NCI-H2081 (cell line): ENCODE measurements at regions not wholly inside any gene's neighbourhood (a gene's known extent, or its start where the extent isn't known, plus 50 kb on each side); places are given as distances from the start of the nearest gene placed in this dataset.
A peak's percentile ranks its signal among the peaks of the same experiment; 100 is the strongest.
"Not testable (repeated sequence)": the region's sequence is repeated elsewhere in the genome, so short reads cannot be mapped to it uniquely, and the experiment has no call there.

Source experiments
- DNase-seq, 2 experiments: peaks; one replicate each; lab custom pipeline; 2025; lab: John Stamatoyannopoulos, UW

DNA sequence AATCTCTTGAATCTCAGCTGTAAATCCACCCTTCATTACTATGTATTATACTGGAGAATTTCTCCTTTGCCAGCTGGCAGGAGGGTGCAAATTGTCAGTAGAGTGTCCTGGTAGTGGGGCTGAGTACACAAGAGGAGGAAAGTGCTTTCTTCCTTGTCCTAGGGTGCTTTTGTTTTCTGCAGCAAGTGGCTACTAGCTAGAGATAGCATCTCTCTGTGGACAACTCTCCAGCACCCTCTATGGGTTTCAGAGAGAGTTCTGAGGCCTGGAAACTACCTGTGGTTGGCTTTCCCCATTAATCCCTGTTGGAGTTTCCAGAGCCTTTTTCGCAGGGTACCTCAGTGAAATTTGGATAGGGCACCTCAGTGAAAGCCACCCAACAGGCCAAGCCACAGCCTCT, 422.5 kb upstream of the RGS17 start:
- DNase-seq = peak; percentile 17 to 34

DNA sequence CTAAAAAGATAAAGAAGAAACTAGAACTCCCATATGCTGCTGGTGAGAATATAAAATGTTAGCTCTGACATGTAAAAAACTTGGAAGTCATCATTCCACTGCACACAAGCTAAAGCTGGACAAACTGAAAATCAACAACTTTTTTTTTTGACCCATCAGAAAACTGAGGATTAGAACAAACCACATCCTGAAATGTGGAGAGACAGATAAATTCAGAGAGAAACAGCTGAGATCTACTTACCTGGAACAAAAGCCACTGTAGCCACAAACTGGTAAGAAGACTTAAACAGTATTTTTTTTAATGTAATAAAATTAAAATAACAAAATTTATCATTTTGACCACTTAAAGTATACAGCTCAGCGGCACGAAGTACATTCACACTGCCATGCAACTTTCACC, 408.5 kb upstream of the RGS17 start:
- no peak for DNase-seq

DNA sequence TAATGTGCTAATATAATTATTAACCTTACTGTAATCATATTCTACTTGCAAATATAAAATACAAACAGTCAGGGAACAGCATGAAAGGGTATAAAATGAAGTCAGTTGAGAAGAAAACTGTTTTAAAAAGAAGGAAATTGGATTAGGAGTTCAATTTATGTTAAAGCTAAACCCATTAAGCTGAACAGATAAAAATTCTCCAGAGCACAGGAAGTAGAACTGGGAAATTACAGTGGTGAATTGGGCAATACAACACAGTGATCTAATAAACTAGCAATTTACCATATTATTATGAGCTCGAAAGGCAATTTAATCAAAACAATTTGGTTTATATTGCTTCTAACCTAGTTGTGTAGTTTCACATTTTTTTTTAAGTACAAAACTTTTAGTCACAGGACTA, 407.4 kb upstream of the RGS17 start:
- DNase-seq = no peak

DNA sequence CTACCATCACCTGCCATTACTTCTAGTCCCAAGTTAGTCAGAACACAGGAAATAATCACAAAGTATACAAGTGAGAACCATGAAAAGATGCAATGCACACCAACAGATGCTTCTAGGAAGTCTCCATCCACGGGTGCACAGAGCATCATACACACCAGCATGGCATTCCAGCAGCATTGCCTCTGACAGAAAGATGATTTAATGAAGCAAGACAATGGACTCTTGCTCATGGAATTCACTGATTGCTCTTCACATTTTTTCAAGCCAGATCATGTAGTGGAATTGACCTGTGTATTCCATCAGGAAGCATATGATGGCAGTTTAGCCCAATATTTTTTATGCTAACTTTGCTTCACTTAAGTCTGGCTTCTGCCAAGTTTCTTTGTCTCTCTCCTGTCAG, 406.3 kb upstream of the RGS17 start:
- DNase-seq = no peak

DNA sequence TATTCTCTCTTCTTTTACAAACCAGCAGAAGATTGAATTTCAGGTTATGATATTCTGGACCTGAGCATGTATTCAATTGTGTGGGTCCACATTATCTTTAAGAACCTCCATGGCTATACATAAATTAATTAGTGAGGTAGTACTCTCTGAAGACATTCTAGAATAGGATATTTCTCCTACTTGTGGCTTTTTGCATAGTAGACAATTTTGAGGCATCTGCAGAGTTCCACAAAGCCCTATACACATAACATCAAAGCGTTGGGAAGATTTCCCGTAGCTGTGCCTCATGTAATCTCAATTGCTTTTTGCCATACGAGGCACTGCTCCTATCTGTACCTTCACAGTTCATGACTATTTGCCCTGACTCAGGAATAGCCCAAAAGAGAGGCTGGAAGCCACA, 395.4 kb upstream of the RGS17 start:
- no peak for DNase-seq

DNA sequence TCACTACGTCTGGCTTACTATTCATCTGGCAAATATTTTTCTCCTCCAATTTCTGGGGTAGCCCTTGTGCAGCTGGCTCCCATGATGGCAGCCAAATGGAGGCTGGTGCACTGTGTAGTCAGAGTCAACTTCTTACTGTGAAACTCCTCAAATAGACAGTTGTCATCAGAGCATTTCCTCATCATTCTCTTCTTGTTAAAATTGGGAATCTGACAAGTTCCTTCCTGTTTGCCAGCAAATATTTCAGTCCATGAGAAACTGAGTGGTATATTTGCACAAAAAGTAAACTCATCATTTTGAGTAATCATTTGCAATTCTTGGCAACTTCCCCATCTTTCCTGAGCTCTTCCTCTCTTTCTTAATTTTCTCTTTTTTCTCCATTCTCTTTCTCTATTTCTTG, 394.9 kb upstream of the RGS17 start:
- no peak for DNase-seq

DNA sequence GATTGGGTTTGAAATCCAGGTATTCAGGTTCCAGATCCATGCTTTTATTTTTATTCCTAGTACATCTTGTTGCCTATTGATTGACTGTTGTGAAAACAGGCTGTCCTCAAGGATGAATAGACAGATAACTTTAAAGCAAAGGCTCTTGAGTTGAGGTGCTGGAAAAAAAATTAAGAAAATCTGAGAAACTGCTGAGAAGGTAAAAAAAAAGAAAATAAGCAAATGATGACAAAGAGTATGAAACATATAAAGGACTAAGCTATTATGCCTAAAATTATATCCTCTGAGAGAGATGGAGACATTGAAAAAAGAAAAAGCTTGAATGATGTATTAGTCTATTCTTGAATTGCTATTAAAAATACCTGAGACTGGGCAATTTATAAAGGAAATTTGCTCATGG, 392.3 kb upstream of the RGS17 start:
- no peak for DNase-seq

DNA sequence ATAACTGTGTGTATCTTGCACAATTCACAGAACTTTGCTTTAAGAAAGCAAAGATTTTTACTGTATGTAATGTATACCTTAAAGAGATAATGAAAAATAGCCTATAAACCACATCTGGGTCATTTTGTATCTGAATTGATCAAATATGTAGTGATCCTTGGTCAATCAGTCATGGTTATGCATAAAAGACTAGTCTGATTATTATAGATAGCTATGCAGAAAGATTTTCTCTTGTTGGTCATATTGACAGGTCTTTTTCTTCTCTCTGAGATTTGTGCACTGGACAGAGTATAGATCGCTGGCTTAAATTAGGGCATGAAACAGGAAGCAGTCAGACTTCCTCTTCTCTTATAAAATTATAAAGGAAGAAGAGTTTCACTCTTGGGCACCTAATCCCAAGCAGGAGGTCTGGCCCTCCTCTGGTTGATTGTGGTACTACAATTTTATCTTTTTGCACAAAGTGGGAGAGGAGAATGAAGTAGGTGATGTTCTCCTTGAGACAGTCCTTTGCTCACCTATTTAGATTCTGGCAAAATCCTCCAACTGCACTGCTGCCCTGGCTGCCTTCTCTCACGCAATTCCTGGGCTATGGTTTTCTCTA, 380.9 kb upstream of the RGS17 start:
- peak; percentile 0 to 5 for DNase-seq

DNA sequence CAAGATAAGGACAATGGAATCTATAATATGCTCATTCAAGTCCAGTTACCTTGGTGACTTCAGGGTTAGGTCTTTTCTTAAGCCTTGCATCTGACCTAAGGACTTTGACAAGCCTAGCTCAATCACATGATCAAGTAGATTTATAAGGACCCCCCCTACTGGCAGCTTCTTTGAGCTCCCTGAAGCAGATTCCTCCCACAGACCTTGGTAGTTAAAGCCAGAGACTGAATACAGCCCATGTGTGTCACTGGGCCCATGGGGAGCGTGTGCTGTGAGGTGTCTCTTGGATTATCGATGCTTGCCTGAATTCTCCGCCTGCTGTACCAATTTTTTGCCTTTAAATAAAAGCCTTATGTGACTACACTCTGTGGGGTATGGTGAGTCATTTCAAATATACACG, 372.7 kb upstream of the RGS17 start:
- DNase-seq = peak; percentile 8 to 38

DNA sequence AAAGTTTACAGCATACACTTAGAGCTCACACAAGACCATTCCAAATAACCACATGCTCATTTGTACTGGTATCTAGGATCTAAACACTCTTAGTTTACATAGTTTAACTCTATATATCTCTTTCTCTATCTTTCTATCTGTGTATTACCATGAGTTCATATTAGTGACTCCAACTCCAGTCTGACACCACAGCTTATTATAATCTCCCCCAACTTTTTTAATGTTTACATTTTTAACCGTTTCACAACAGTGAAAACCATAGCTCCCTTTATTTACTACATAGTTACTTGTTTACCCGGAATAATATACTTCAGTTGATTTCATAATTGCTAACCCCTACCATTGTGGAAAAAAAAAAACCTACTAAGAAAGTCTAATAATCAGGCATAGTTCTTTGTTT, 362.4 kb upstream of the RGS17 start:
- no peak for DNase-seq

DNA sequence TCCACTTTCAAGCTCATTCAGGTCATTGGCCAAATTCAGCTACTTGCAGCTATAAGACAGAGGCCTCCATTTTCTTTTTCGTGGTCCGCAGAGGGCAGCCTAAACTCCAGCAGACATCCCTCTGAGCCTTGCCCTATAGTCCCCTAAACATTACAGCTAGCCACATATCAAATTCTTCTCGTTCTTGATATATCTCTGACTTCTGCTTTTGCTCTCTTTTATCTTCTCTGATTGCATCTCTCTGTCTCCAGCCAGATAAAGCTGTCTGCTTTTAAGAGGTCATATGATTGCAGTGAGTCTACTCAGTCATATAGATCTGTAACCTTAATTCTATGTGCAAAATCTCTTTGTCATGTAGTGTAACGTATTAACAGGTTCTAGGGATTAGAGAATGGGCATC, 358.4 kb upstream of the RGS17 start:
- DNase-seq = no peak

DNA sequence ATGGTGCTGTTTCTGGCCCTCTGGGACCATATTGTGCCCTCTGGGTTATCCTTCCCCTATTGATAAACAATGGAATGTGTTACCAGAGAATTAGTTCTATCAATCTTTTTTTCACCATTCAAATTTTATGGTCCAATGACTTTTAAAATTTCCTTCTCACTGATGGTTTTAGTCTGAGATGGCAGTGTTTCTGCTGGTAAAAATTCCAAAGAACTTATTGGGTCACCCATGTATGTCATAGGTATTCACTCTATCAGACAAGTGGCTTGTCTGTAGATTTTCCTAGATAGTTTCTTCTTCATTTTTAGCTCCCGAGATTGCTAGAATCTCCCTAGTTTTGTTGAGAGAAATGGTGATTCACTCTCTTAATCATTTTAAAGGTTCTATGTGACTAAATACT, 357.2 kb upstream of the RGS17 start:
- no peak for DNase-seq

DNA sequence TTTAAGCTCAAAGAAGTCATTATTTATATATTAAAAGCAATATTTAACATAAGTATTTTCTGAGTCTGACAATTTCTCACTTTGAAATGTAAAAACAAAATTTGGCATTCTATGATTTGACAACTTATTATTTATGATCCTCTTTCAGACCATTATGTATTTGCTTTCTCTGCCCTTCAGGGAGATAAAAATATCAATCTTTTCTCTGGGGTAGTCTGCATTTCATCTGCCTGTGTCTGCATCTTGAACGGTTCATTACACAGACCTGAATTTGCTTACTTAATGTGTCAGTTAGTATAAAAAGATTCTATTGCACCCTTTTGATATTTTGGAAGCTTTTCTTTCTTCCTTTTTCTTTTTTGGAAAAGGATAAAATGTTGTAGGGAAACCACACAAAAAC, 354.0 kb upstream of the RGS17 start:
- no peak for DNase-seq

DNA sequence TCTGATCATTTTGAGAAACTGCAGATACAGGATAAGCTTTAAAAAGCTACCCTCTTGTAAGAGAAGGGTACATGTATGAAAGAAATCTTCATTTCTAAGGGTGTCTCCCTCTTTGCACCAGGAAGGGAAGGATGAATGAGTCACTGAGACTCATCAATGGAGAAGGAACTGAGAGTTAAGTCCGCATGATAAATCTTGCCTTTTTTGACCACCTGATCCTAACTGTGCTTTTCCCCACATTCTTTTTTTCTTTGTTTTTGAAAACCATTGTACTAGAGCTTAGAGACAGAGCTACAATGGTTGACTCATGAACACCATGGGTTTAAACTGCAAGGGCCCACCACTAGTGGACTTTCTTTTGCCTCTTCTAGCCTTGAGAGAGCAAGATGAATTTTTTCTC, 353.0 kb upstream of the RGS17 start:
- no peak for DNase-seq

DNA sequence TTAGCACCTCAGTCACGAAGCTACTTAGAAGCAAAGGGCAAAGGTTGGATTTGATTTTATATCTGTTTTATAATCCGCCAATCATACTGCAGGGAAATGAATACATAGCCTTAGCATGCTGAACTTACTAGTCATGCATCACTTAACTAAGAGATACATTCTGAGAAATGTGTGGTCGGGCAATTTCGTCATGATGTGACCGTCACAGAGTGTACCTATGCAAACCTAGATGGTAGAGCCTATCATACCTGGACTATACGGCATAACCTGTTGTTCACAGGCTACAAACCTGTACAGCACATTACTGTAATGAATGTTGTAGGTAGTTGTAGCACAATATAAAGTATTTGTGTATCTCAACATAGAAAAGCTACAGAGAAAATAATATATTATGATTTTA, 345.2 kb upstream of the RGS17 start:
- DNase-seq = no peak

DNA sequence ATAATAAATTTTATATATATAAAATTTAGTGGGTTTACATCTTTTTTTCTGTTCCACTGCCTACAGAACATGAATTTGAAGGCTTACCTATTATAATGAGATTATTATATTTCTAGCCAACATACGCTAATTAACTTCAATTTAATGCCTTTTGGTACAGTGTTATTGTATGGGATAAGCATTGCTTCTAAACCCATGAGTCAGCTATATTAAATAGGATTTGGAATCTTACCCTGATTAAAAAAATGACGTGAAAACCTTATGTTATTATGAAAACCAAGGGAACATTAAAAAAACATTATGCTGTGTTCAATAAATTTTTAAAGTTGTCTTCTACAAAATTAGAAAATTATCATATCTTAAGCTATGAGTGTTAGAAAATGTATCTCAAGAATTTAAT, 334.0 kb upstream of the RGS17 start:
- DNase-seq = no peak

DNA sequence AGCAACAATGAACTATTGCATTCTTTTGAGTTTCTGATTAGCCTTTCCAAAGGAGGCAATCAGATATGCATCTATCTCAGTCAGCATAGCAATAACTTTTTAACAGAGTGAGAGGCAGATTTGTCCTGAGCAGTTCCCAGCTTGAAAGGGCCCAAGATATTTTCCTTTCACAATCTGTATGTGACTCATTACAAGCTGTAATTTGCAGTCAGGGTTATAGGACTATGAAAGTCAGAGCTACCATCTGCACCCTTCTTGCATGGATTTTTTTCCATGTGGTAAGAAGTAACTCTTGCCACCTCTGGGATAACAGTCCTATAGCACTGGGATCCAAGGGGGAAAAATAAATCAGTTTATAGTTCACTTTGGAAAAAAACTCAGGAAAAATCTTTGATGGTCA, 318.2 kb upstream of the RGS17 start:
- DNase-seq = no peak

DNA sequence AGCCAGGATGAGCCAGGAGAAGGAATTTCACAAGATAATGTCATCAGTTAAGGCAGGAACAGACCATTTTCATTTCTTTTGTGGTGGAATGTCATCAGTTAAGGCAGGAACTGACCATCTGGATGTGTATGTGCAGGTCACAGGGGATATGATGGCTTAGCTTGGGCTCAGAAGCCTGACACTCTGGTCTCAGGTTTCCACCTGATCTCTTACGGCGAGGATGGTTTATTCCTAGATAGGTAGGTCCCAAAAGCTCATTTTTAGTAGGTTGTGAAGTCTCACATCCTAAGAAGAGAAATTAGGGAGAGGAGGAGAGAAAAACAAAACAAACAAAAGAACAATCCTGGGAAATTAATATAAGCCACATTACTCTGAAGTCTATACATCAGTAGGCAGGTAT, 311.7 kb upstream of the RGS17 start:
- not testable (repeated sequence) for DNase-seq

DNA sequence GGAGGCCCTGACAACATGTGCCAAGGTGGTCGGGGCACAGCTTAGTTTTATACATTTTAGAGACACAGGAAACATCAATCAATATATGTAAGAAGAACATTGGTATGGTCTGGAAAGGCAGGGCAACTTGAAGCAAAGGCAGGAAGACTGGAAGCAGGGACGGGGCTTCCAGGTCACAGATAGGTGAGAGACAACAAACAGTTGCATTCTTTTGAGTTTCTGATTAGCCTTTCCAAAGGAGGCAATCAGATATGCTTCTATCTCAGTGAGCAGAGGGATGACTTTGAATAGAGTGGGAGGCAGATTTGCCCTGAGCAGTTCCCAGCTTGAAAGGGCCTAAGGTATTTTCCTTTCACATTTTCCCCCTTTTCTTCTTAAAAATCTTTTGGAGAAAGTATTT, 311.0 kb upstream of the RGS17 start:
- DNase-seq = no peak

DNA sequence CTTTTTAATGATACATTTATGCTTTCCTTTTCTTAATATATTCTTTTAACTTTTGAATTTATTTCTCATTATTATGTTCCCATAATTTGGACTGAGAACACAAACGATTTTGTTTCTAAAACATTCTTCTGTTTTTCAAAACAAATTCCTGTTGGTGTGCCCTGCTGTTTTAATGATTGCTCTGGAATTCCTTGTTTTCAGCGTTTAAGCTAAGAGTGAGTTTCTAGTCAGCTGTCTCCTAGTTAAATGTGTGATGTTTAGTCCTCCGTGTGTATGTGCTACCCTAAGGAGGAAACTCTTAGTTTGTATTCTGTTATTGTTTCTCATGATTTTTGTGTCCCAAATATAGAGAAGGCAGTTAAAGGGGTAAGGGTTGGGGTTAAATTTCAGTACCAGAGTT, 306.1 kb upstream of the RGS17 start:
- no peak for DNase-seq

DNA sequence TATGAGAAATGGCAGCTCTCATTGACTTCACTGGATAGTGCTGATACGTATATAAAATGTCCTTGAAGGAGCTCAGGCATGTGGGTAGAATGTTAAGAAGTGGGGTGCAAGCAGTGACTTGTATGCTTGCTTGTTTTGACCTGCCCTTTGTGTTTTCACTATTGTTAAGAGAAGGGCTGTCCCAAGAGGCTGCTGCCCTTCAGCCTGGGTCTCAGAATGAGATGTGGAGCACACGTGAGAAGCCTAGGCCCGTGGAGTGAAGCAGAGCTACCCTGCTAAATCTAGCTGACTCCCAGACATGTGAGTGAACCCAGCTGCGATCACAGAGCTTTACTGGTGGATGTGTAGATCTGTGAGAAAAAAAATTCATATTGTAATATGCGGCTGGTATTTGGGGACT, 305.3 kb upstream of the RGS17 start:
- no peak for DNase-seq

DNA sequence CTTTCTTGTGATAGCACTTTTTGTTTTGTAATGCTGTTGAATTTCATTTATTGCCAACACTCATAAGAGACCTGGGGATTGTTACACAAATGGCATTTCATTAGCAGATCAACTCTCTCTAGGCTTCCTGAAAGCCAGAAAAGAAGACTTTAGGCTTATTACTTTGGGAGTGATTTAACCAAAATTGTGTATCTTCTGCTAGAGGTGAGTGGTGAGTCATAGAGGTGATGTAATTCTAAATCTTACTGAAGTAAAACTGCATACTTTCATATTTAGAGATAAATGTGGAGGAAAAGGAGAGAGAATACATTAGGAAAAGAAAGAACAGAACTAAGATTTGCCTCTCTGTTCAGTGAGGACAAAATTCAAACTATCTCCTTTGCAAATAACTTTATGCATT, 304.7 kb upstream of the RGS17 start:
- DNase-seq = no peak

DNA sequence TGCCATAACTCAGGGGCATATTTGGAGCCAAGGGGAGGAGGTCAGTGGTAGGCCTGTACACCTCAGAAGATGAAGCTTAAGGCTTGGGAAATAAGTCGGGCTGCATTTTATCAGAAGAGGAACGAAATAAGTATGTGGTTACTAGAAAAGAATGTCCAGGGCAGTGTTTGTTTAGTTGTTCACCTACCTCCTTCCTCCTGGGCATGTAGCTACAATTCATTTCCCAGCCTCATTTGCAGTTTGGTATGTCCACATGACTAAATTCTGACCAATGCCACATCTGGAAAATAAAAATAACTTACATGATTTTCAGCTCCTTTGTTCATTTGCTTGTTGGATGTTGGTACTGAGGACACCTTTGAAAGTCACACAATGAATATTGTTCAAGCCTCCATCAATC, 294.5 kb upstream of the RGS17 start:
- no peak for DNase-seq

DNA sequence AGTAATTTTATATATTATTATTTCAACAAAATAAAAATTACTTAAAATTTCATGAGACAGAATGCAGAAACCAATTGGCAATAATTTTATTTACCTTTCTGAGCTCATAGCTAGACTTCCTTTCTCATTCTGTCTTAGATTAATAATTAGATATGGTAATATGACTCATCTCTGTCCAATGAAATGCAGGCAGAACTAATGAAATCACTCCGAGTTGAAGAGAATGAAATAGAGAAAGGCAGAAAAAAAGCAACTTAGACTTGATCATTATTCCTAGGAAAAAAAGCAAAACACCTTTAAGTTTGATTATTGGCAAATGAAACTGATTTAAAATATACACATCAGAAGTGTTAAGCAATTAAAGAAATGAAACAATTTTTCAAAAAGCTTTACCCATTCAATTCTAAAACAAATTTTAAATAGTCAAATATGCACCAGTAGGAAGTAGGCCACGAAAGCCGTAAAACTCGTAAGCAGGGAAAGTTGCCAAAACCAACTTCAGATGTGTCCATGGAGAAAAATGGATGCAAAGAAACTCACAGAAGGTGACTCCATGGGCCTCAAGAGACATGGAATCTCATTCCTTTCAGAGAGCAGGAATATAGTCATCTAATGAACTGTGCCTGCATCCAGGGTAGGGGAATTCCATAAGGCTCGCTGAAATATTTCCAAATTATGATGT, 293.8 kb upstream of the RGS17 start:
- no peak for DNase-seq
